Right lobe of liver (tissue), 6 donors: ENCODE measurements at regions not wholly inside any gene's neighbourhood (a gene's known extent, or its start where the extent isn't known, plus 50 kb on each side); places are given as distances from the start of the nearest gene placed in this dataset.

Experiments
- ATAC-seq, 4 donors: fragments of 200-7000 bp; cut with Tn5 transposase; one replicate each; pipeline ENCODE4 v1.9.1; 2020; ENCODE audit warnings: mild to moderate bottlenecking in 4 of 4, moderate library complexity in 4 of 4
- DNase-seq, 3 donors: peaks; one replicate each; pipeline ENCODE4 v3.0.0-alpha.2; 2020
- H3K27ac ChIP-seq, 3 donors: fragments of 200-600 bp; one replicate each; pipeline ENCODE4 v1.8.0; 2022
- H3K27me3 ChIP-seq, 2 donors: fragments of 200-600 bp; one replicate each; pipeline ENCODE4 v1.8.0; 2022
- H3K36me3 ChIP-seq, 4 donors: fragments of 200-600 bp; sonication (generic) in 1 of 4; one replicate each; pipeline versions ENCODE4 v1.5.1 to v1.8.0; 2017 to 2022; ENCODE audit warnings: control low read depth in 1 of 4
- H3K4me1 ChIP-seq, 4 donors: fragments of 200-600 bp; sonication (generic) in 1 of 4; one replicate each; pipeline versions ENCODE4 v1.5.1 to v1.8.0; 2017 to 2022; ENCODE audit warnings: control low read depth in 1 of 4
- H3K4me3 ChIP-seq, 3 donors: fragments of 200-600 bp; one replicate each; pipeline ENCODE4 v1.8.0; 2022
- H3K9me3 ChIP-seq, 4 donors: fragments of 200-600 bp; sonication (generic) in 1 of 4; one replicate each; pipeline versions ENCODE4 v1.5.1 to v1.8.0; 2017 to 2022; ENCODE audit warnings: control low read depth in 1 of 4
- POLR2A ChIP-seq: fragments of 450-650 bp; IDR thresholded peaks from one replicate; pipeline ENCODE4 v1.6.1; 2017; ENCODE audit warnings: antibody characterized with exemption, mild to moderate bottlenecking
- WGBS: methylation state at CpG from one replicate; pipeline ENCODE4 v1.1.6; 2018; ENCODE audit warnings: low coverage, low lambda C conversion rate; ENCODE audit not compliant: insufficient coverage; ENCODE audit errors: missing lambda C conversion rate; 5-methylcytosine and 5-hydroxymethylcytosine counted together
- intact Hi-C, 2 donors: fragments of 100-400 bp; cut with DNase I; formaldehyde crosslinking; loops; one replicate each; pipeline versions ENCODE4 v1.11.2 to v1.14.1; 2022
- TF ChIP-seq, protein P1 (sequence below), 4 donors: fragments of 200-600 bp in 3 of 4; fragments of 450-650 bp in 1 of 4; IDR thresholded peaks; one replicate each; pipeline versions ENCODE4 v1.5.1 to v1.8.0; 2016 to 2022; ENCODE audit warnings: antibody characterized with exemption in 4 of 4, mild to moderate bottlenecking in 2 of 4
- donor health status: DM: no; HTN: yes; CAD: no.
- donor health status: DM: no; HTN: no; CAD: no.
- donor health status: DM: no; HTN: no; CAD: no.
- donor health status: DM: no; HTN: yes; CAD: no.
- donor health status: DM: no; HTN: yes; CAD: no.

DNA sequence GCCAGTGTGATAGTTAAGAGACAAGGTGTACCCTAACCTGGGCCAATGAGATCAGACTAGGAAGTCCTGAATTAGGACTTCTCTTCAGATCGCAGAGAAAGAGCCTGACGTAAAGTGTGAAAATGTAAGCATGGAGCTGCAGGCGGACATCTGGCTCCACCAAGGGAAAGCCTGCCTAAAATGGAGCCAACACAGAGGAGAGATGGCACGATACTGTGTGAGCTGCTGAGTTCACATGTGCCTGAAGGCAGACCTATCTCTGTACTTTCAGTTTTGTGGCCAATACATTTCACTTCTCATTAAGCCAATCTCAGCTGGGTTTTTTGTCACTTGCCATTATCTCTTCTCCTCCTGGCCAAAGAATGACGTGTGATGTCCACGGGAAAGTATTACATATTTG is 210.5 kb downstream of the ELAVL2 start:
- no peak for DNase-seq
- no peaks in the 10 kb centered on the region for H3K36me3 ChIP-seq
- H3K9me3 ChIP-seq = no peaks in the 10 kb centered on the region
- intact Hi-C loops = no loop called here
- no peaks in the 10 kb centered on the region for H3K27me3 ChIP-seq
- no peak overlapping the region for H3K4me3 ChIP-seq
- no peak for ATAC-seq
- TF ChIP-seq, protein P1, sequence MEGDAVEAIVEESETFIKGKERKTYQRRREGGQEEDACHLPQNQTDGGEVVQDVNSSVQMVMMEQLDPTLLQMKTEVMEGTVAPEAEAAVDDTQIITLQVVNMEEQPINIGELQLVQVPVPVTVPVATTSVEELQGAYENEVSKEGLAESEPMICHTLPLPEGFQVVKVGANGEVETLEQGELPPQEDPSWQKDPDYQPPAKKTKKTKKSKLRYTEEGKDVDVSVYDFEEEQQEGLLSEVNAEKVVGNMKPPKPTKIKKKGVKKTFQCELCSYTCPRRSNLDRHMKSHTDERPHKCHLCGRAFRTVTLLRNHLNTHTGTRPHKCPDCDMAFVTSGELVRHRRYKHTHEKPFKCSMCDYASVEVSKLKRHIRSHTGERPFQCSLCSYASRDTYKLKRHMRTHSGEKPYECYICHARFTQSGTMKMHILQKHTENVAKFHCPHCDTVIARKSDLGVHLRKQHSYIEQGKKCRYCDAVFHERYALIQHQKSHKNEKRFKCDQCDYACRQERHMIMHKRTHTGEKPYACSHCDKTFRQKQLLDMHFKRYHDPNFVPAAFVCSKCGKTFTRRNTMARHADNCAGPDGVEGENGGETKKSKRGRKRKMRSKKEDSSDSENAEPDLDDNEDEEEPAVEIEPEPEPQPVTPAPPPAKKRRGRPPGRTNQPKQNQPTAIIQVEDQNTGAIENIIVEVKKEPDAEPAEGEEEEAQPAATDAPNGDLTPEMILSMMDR (IDR thresholded peaks at IDR 0.05) = no peak
- TF ChIP-seq POLR2A = no peak
- no peaks in the 10 kb centered on the region for H3K4me1 ChIP-seq
- 78% methylated on average over 5 of the region's 6 CpGs for WGBS
- H3K27ac ChIP-seq = no peak overlapping the region

DNA sequence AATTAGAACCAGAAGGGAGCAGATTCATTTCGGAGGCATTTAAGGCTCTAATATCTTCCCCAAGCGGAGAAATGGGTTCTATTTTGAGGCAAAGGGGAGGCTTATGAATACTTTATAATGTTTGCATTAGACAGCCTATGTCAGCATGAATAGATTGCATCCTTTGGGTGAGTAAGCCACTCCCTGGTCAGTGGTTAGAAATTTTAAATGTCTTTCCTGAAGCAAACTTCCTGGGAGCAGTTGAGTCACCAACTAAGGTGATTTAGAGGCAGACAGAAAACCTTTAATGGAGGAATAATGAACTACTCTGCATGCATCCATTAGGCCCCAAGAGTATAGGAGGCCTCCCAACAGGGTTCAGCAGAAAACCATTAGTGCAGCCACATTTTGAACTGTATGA is 204.9 kb downstream of the ELAVL2 start:
- Histone ChIP-seq H3K27me3 (no peaks in the 10 kb centered on the region), H3K27ac (no peak overlapping the region), H3K9me3 (no peaks in the 10 kb centered on the region), H3K4me3 (no peak overlapping the region), H3K4me1 (no peaks in the 10 kb centered on the region), H3K36me3 (no peaks in the 10 kb centered on the region)
- intact Hi-C loops = no loop called here
- WGBS = 44% methylated on average over 2 of the region's 2 CpGs
- no peak for DNase-seq
- ATAC-seq = no peak
- TF ChIP-seq, protein P1 (IDR thresholded peaks at IDR 0.05) = no peak
- no peak for TF ChIP-seq POLR2A

DNA sequence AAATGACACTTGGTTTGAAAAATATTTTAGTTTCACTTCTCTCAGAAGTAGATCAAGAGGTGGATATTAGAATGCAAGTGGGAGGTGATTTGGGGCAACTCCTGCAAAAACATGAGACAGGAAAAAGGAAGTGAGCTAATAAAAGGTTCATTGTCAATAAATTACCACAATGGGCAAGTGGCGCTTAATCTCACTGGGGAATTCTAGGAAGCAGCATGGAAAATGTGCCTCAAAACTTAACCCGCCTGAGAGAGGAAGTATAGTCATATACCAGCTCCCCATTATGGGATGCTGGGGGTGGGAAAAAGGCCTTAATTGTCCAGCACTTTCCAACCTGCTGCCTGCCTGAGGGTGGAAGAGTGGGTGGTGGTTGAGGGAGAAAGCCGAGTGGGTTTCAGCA is 204.1 kb downstream of the ELAVL2 start:
- H3K36me3 ChIP-seq = no peaks in the 10 kb centered on the region
- intact Hi-C loops = no loop called here
- no peaks in the 10 kb centered on the region for H3K9me3 ChIP-seq
- no peaks in the 10 kb centered on the region for H3K4me1 ChIP-seq
- ATAC-seq = no peak
- no peak overlapping the region for H3K27ac ChIP-seq
- H3K4me3 ChIP-seq = no peak overlapping the region
- TF ChIP-seq, protein P1 (IDR thresholded peaks at IDR 0.05) = no peak
- no peak for TF ChIP-seq POLR2A
- WGBS = 52% methylated on average over 3 of the region's 3 CpGs
- H3K27me3 ChIP-seq = no peaks in the 10 kb centered on the region
- DNase-seq = no peak

DNA sequence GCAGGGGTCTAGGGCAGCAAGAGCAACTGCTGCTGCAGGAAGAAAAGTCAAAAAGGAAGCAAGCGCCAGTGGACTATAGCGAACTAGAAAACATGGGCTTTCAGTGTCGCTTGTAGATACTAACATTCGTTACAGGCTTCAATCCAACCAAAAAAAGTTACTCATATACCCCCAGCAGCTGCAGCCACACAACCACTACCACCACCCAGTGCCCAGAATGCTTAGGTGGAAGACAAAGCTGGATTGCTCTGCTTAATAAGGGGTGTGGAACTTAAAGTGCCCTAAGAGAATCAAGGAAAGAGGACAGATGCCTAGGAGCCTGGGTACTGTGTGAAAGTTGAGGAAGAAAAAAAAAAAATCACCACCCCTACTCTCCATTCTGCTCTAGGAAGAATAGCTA is 203.6 kb downstream of the ELAVL2 start:
- Histone ChIP-seq H3K9me3 (no peaks in the 10 kb centered on the region), H3K27ac (no peak overlapping the region), H3K4me3 (no peak overlapping the region), H3K4me1 (no peaks in the 10 kb centered on the region), H3K36me3 (no peaks in the 10 kb centered on the region), H3K27me3 (no peaks in the 10 kb centered on the region)
- intact Hi-C loops = no loop called here
- WGBS = 92% methylated on average over 4 of the region's 4 CpGs
- ATAC-seq (no peak), DNase-seq (no peak)
- no peak for TF ChIP-seq POLR2A
- TF ChIP-seq, protein P1 (IDR thresholded peaks at IDR 0.05) = no peak

DNA sequence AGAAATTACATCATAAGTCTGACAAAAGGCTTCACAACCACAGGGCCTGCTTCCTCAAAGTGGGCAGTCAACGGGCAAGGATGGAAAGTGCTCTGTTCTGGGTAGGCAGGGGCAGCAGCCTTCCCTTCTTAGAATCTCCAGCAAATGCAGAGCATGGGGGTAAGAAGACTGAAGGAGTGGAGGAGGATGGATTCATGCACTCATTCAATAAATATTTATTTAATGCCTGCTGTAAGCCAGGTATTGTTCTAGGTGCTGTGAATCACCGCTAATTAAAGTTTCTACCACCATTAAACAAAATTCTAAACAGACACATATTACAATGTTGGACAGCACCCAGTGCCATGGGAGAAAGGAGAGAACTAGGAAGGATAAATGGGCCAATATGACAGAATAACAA is 195.6 kb downstream of the ELAVL2 start:
- no peak for ATAC-seq
- Histone ChIP-seq H3K36me3 (no peaks in the 10 kb centered on the region), H3K4me1 (no peaks in the 10 kb centered on the region), H3K27me3 (no peaks in the 10 kb centered on the region), H3K4me3 (no peak overlapping the region), H3K27ac (no peak overlapping the region), H3K9me3 (no peaks in the 10 kb centered on the region)
- intact Hi-C loops = no loop called here
- 64% methylated on average over 2 of the region's 2 CpGs for WGBS
- TF ChIP-seq, protein P1 (IDR thresholded peaks at IDR 0.05) = no peak
- no peak for TF ChIP-seq POLR2A
- DNase-seq = no peak
